Rectal smooth muscle tissue (tissue), 1 donor: ENCODE measurements at regions not wholly inside any gene's neighbourhood (a gene's known extent, or its start where the extent isn't known, plus 50 kb on each side); places are given as distances from the start of the nearest gene placed in this dataset.
"Not testable (repeated sequence)": the region's sequence is repeated elsewhere in the genome, so short reads cannot be mapped to it uniquely, and the experiment has no call there.

Source experiments
- H3K27ac ChIP-seq: one replicate; pipeline ENCODE4 v1.7.0; 2013; ENCODE audit warnings: low read depth, low read length, inconsistent platforms
- H3K27me3 ChIP-seq: one replicate; pipeline ENCODE4 v1.7.0; 2013; ENCODE audit warnings: low read length; ENCODE audit not compliant: control insufficient read depth, insufficient read depth
- H3K36me3 ChIP-seq: one replicate; pipeline ENCODE4 v1.7.0; 2013; ENCODE audit warnings: low read length; ENCODE audit not compliant: control insufficient read depth, insufficient read depth
- H3K4me1 ChIP-seq: one replicate; pipeline ENCODE4 v1.7.0; 2013; ENCODE audit warnings: low read length; ENCODE audit not compliant: control insufficient read depth, insufficient read depth
- H3K4me3 ChIP-seq: one replicate; pipeline ENCODE4 v1.7.0; 2013; ENCODE audit warnings: low read length
- H3K9ac ChIP-seq: one replicate; pipeline ENCODE4 v1.7.0; 2013; ENCODE audit warnings: low read length

DNA sequence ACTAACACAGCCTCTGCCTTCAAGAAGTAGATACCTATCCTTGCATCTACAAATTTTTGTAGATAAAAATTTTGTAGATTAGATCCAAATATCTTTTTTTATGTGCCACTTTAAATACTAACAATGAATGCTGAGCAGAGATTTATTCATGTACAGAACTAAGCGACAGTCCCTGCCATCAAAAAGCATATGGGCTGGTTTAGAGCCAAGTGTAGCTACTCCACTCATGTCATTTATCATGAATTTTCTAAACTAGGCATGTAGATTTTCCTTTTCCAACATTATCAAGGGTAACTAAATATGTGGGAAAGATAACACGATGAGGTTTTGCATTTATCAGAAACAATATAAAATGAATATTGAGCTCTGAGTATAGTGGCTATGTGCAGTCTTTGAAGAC lies 857.5 kb downstream of the XPNPEP1 start:
- no peaks in the 10 kb centered on the region for H3K27me3 ChIP-seq
- H3K27ac ChIP-seq: no peak overlapping the region

DNA sequence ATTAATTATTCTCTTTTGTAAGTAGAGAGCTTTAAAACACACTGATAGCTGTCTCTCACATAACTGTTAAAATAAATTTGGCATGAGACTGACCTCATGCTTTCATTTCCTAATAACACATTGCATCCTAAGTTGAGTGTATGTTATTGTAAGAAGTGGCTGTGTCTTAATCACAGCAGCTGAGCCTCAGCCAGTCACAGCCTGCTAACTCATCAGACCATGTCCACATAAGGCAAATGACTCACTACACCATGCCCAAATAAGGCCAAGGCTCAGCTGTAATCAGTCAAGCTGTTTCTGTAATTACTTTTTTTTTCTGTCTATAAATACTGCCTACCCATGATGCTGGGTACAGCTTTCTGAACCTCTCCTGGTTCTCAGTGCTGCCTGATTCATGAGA lies 860.9 kb downstream of the XPNPEP1 start:
- H3K4me1 ChIP-seq: no peaks in the 10 kb centered on the region
- H3K36me3 ChIP-seq: no peaks in the 10 kb centered on the region
- H3K4me3 ChIP-seq: no peak overlapping the region
- H3K9ac ChIP-seq: no peak overlapping the region
- no peaks in the 10 kb centered on the region for H3K27me3 ChIP-seq
- H3K27ac ChIP-seq: no peak overlapping the region

More for the DNA sequence above, 857.5 kb downstream of the XPNPEP1 start:
- Histone ChIP-seq H3K36me3 (no peaks in the 10 kb centered on the region), H3K9ac (no peak overlapping the region), H3K4me1 (no peaks in the 10 kb centered on the region), H3K4me3 (no peak overlapping the region)

DNA sequence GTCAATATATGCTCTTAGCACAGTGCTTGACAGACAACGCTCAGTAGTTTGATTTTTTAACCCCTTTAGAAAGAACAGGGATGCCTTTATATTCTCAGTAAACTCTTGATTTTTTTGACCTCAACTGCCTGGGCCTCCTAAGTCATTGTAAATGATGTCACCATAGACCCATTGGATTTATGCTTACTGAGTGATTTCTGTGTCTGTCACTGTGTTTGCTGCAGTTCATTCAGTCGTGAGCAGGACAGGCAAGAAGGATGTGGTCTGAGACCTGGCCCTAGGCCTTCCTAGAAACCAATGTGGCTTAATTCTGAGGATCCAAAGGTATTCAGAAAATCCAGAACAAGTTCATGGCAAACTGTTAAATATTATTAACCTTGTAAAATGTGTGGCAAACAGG lies 868.1 kb downstream of the XPNPEP1 start:
- H3K27me3 ChIP-seq: no peaks in the 10 kb centered on the region
- no peak overlapping the region for H3K4me3 ChIP-seq
- no peaks in the 10 kb centered on the region for H3K36me3 ChIP-seq
- H3K9ac ChIP-seq: no peak overlapping the region
- H3K27ac ChIP-seq: no peak overlapping the region
- no peaks in the 10 kb centered on the region for H3K4me1 ChIP-seq

DNA sequence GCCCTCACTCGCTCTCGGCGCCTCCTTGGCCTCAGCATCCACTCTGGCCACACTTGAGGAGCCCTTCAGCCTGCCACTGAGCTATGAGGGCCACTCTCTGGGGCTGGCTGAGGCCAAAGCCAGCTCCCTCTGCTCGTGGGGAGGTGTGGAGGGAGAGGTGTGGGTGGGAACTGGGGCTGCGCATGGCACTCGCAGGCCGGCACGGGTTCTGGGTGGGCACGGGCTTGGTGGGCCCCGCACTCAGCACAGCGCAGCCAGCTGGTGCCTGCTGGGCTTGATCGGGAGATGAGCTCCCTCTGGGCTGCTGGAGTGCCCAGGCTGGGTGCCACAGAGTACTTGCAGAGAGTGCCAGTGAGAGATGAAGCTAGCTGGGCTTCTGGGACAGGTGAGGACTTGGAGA lies 875.5 kb downstream of the XPNPEP1 start:
- Histone ChIP-seq H3K4me3 (no peak overlapping the region), H3K36me3 (no peaks in the 10 kb centered on the region), H3K9ac (no peak overlapping the region), H3K4me1 (no peaks in the 10 kb centered on the region), H3K27ac (no peak overlapping the region), H3K27me3 (no peaks in the 10 kb centered on the region)

DNA sequence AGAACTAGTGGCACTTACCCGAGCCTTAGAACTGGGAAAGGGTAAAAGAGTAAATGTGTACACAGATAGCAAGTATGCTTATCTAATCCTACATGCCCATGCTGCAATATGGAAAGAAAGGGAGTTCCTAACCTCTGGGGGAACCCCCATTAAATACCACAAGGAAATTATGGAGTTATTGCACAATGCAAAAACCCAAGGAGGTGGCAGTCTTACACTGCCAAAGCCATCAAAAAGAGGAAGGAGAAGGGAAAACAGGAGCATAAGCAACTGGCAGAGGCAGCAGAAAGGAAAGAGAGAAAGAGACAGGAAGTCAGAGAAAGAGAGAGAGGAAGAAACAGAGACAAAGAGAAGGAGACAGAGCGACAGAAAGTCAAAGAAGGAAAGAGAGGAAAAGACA lies 876.9 kb downstream of the XPNPEP1 start:
- not testable (repeated sequence) for H3K4me3 ChIP-seq, H3K36me3 ChIP-seq, H3K9ac ChIP-seq, H3K27ac ChIP-seq, H3K27me3 ChIP-seq, H3K4me1 ChIP-seq

DNA sequence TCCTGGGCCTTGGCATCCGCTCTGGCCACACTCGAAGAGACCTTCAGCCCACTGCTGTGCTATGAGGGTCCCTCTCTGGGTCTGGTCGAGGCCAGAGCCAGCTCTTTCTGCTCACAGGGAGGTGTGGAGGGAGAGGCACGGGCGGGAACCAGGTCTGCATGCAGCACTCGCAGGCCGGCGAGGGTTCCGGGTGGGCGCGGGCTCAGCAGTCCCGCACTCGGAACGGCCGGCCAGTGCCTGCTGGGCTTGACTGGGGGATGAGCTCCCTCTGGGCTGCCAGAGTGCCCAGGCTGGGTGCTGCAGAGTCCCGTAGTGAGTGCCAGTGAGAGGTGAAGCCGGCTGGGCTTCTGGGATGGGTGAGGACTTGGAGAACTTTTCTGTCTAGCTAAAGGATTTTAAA lies 882.7 kb downstream of the XPNPEP1 start:
- Histone ChIP-seq H3K27ac (no peak overlapping the region), H3K9ac (no peak overlapping the region), H3K36me3 (no peaks in the 10 kb centered on the region), H3K4me1 (no peaks in the 10 kb centered on the region), H3K4me3 (no peak overlapping the region), H3K27me3 (no peaks in the 10 kb centered on the region)

DNA sequence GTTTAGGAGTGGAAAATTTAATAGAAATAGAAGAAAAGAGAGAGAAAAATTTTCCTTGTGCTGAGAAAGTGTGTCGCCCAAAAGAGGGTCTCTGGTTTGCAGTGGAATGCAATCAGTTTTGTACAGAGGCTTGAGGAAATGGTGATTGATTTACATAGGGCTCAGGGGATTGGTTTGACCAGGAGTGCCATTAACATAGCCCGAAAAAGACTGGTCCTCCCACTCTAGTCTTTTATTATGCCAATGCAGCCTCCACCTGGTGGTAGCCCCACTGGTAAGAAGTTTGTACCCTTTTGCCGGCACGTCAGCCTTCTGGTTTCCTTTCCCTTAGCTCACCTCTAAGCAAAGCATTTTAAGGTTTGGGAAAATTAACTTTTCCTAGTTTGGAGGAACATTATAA lies 885.3 kb downstream of the XPNPEP1 start:
- Histone ChIP-seq H3K27ac (no peak overlapping the region), H3K27me3 (no peaks in the 10 kb centered on the region), H3K9ac (no peak overlapping the region), H3K4me1 (no peaks in the 10 kb centered on the region), H3K36me3 (no peaks in the 10 kb centered on the region), H3K4me3 (no peak overlapping the region)

DNA sequence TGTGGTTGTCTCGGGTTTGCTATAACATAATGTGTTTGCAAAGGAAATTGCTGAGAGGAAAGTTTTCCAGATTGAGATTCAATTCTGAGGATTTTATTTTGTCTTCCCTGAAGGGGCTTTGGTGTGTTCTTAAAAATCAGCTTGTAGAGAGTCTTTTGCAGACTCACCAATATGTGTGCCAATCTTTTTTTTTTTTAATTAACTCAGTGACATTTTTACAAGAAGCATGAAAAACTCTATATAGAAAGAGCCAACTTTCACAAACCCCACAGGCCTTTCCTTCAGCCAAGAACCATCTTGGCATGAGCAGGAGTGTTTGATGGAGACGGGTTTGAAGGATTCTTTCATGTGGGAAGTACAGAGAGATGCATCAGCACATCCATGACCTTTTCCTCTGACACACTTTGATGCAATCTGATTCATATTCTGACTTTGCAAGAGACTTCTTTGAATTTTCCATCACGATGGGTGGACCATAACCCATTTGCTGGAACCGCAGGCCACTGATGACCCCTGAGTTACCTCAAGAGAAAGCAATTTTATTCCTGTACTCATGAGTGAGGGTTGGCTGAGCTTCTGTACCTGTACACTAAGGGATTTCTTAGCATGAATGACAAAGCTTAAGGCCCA lies 892.6 kb downstream of the XPNPEP1 start:
- Histone ChIP-seq H3K9ac (no peak overlapping the region), H3K27ac (no peak overlapping the region), H3K4me3 (no peak overlapping the region), H3K27me3 (no peaks in the 10 kb centered on the region), H3K36me3 (no peaks in the 10 kb centered on the region), H3K4me1 (no peaks in the 10 kb centered on the region)

DNA sequence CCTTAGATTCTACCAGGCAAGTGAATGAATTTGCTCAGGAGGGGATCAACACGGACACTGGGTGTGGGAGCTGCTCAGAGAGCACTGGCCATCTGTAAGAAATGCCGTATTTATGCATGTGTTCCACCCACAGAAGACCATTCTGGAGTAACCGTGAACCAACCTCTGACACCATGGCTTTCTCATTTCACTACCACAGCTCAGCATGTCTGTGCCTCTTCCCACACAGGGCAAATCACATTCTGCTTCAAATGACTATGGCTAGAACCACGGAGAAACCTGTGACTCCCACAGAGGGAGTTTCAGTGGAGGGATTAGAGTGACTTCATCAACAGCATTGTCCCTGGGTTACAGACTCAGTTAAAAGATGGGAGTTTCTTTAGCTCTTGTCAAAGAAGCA lies 893.4 kb downstream of the XPNPEP1 start:
- Histone ChIP-seq H3K27ac (no peak overlapping the region), H3K9ac (no peak overlapping the region), H3K4me1 (no peaks in the 10 kb centered on the region), H3K4me3 (no peak overlapping the region), H3K27me3 (no peaks in the 10 kb centered on the region), H3K36me3 (no peaks in the 10 kb centered on the region)

DNA sequence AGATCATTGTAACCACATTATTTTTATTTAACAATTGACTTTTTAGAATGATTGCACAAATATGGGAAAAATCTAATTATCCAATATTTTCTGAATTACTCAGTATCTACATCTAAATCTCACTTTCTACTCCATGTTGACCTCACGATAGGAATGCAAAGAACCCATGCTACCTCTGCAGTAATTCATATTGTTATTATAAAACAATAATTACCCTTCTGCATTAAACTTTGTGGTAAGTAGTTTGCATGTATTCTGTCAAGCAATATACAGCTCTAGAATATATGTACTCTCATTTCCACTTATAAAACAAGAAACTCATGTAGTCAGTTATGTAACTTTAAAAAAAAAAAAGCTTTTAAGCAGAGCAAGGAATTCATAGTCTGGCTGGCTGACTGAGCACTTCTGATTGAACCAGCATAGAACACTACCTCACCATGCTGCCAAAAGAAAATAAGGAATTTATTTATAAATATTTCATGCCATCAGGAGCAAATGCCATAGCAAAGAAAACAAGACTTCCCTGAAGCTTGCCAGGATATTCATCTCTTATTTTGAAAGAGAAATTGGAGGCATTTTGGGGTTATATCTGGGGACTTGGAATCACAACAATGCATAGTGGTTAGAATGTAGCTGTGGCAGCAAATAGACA lies 895.7 kb downstream of the XPNPEP1 start:
- no peak overlapping the region for H3K9ac ChIP-seq
- no peaks in the 10 kb centered on the region for H3K36me3 ChIP-seq
- H3K4me3 ChIP-seq: no peak overlapping the region
- H3K4me1 ChIP-seq: no peaks in the 10 kb centered on the region
- no peaks in the 10 kb centered on the region for H3K27me3 ChIP-seq
- H3K27ac ChIP-seq: no peak overlapping the region

DNA sequence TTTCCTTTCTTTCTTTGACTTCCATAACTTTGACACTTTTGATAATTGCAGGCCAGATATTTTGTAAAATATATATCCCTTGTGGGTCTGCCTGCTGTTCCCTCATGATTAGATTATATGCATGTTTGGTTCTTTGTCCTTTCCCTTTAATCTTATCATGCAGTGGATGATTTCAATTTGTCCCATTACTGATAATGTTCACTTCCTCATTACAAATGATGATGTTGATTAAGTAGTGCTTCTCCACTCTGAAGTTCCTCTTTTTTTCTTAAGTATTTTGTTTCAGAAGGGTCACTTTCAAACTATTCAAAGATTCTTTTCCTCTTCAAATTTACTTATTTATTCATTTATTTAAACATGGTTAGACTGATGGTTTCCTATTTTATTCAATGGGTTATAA lies 898.1 kb downstream of the XPNPEP1 start:
- Histone ChIP-seq H3K4me3 (no peak overlapping the region), H3K27ac (no peak overlapping the region), H3K9ac (no peak overlapping the region), H3K27me3 (no peaks in the 10 kb centered on the region), H3K36me3 (no peaks in the 10 kb centered on the region), H3K4me1 (no peaks in the 10 kb centered on the region)

DNA sequence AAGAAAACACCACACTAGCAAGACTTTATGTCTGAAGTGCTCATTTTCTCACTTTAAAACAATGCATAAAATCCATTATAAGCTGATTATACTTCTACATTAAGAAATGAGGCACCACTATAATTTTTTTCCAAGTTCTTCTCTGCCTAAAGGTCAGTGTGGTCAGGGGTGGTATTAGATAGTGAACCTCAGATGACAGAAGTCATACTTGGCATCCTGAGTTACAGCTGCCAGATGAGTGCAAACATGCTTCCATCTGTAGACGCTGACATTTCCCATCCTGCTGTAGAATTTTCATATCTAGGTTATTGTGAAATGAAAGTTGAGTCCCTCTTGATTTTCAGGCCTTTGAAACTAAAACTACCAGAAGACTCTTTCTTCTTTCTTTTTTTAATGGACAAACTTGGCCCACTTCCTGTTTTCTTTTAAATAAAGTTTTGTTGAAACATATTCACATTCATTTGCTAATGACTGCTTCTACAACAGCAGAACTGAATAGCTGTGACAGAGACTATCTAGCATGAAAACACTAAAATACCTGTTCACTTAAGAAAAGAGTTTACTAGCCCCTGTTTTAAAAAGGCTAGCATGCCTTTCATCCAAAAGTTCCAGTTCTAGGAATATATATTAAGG lies 900.8 kb downstream of the XPNPEP1 start:
- Histone ChIP-seq H3K36me3 (no peaks in the 10 kb centered on the region), H3K4me1 (no peaks in the 10 kb centered on the region), H3K27ac (no peak overlapping the region), H3K4me3 (no peak overlapping the region), H3K27me3 (no peaks in the 10 kb centered on the region), H3K9ac (no peak overlapping the region)

DNA sequence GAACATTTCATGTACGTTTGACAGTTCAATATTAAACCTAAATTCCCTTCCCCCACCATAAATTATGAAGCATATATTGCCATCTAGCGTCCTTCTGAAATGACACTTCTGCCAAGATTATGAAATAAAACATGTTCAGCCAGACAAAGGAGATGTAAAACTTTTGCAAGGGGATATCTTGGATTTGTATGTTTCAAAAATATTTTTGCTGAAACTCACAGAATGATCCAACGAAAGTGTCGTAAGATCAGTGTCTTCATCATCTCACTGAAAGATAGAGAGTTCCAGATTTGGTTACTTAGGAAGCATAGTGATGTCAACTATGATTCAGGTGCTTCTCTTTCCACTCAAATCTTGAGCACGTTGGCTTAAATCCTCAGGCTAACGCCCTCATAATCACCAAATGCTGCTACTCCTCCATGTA lies 904.3 kb downstream of the XPNPEP1 start:
- Histone ChIP-seq H3K4me3 (no peak overlapping the region), H3K27ac (no peak overlapping the region), H3K9ac (no peak overlapping the region), H3K27me3 (no peaks in the 10 kb centered on the region), H3K4me1 (no peaks in the 10 kb centered on the region), H3K36me3 (no peaks in the 10 kb centered on the region)
